SK-N-SH (cell line): ENCODE measurements at regions not wholly inside any gene's neighbourhood (a gene's known extent, or its start where the extent isn't known, plus 50 kb on each side); places are given as distances from the start of the nearest gene placed in this dataset.

Source experiments
- CTCF ChIA-PET: fragments of 300-600, 350-600 bp; formaldehyde crosslinking; extraction: SDS; loops from one replicate; lab custom pipeline; 2021; lab: Yijun Ruan, JAX
- POLR2A ChIA-PET: fragments of 350-600 bp; sonication (Branson Sonifier 250); formaldehyde crosslinking; extraction: SDS; loops from one replicate; lab custom pipeline; 2020; ENCODE audit warnings: antibody characterized with exemption, inconsistent platforms; lab: Yijun Ruan, JAX
- DNase-seq: peaks from one replicate; pipeline ENCODE4 v3.0.0; 2012
- H2AFZ ChIP-seq: fragments of 200-600 bp; sonication (generic); 2 replicates; pipeline ENCODE4 v1.8.1; 2016; ENCODE audit warnings: antibody characterized with exemption, mild to moderate bottlenecking, low read depth
- H3F3A ChIP-seq: fragments of 200-600 bp; sonication (generic); replicated peaks from 2 replicates; pipeline ENCODE3; 2016; ENCODE audit warnings: antibody characterized with exemption, mild to moderate bottlenecking; ENCODE audit not compliant: insufficient read depth
- H3K27ac ChIP-seq, 2 experiments: fragments of 200-500 bp in 1 of 2; fragments of 200-600 bp in 1 of 2; sonication (Bioruptor generic) in 1 of 2; sonication (generic), shearing (Covaris generic) in 1 of 2; 2 replicates each; pipeline versions ENCODE4 v1.5.1 to v1.6.1; 2014 to 2016; ENCODE audit warnings: low read depth in 2 of 2, inconsistent platforms in 1 of 2, low read length in 1 of 2, mild to moderate bottlenecking in 1 of 2, mixed read lengths in 1 of 2
- H3K27me3 ChIP-seq: fragments of 200-600 bp; sonication (generic), shearing (Covaris generic); 2 replicates; pipeline ENCODE4 v1.6.1; 2016; ENCODE audit warnings: mixed run types; ENCODE audit not compliant: insufficient read depth
- H3K36me3 ChIP-seq, 2 experiments: fragments of 200-500 bp in 1 of 2; fragments of 200-600 bp in 1 of 2; sonication (Bioruptor generic) in 1 of 2; sonication (generic) in 1 of 2; replicated peaks in 1 of 2; 2 replicates each; pipeline versions ENCODE3 to v1.5.1; 2014 to 2016; ENCODE audit warnings: low read length in 1 of 2, mild to moderate bottlenecking in 1 of 2; ENCODE audit not compliant: insufficient read depth in 2 of 2, control insufficient read depth in 1 of 2
- H3K4me1 ChIP-seq, 2 experiments: fragments of 200-500 bp in 1 of 2; fragments of 200-600 bp in 1 of 2; sonication (Bioruptor generic) in 1 of 2; sonication (generic), shearing (Covaris generic) in 1 of 2; 2 replicates each; pipeline versions ENCODE4 v1.5.1 to v1.6.1; 2014 to 2016; ENCODE audit warnings: low read depth in 1 of 2, low read length in 1 of 2, mixed run types in 1 of 2; ENCODE audit not compliant: insufficient read depth in 2 of 2, control insufficient read depth in 1 of 2
- H3K4me2 ChIP-seq: fragments of 200-600 bp; sonication (generic), shearing (Covaris generic); 2 replicates; pipeline ENCODE4 v1.6.1; 2017; ENCODE audit warnings: mixed run types
- H3K4me3 ChIP-seq, 2 experiments: fragments of 200-500 bp in 1 of 2; fragments of 200-600 bp in 1 of 2; sonication (Bioruptor generic) in 1 of 2; sonication (generic), shearing (Covaris generic) in 1 of 2; 2 replicates each; pipeline versions ENCODE4 v1.5.1 to v1.8.1; 2014 to 2016; ENCODE audit warnings: low read depth in 2 of 2, inconsistent platforms in 1 of 2, low read length in 1 of 2, mild to moderate bottlenecking in 1 of 2, mixed read lengths in 1 of 2, moderate library complexity in 1 of 2
- H3K79me2 ChIP-seq: fragments of 200-600 bp; sonication (generic); 2 replicates; pipeline ENCODE4 v1.8.1; 2017; ENCODE audit warnings: mild to moderate bottlenecking; ENCODE audit not compliant: insufficient read depth
- H3K9ac ChIP-seq: fragments of 200-600 bp; sonication (generic); 2 replicates; pipeline ENCODE4 v1.6.1; 2017; ENCODE audit warnings: mixed run types
- H3K9me2 ChIP-seq: fragments of 200-600 bp; sonication (generic); 2 replicates; pipeline ENCODE4 v1.6.1; 2017; ENCODE audit warnings: mixed run types
- H3K9me3 ChIP-seq: fragments of 200-600 bp; sonication (generic); 2 replicates; pipeline ENCODE4 v1.6.1; 2017; ENCODE audit warnings: mixed run types, mild to moderate bottlenecking, moderate library complexity
- H4K20me1 ChIP-seq: fragments of 200-600 bp; sonication (generic); 2 replicates; pipeline ENCODE4 v1.6.1; 2017; ENCODE audit warnings: mild to moderate bottlenecking, mixed run types; ENCODE audit not compliant: insufficient read depth
- CHD2 ChIP-seq: fragments of 150-350 bp; IDR thresholded peaks from 2 replicates; pipeline ENCODE4 v1.6.1; 2018; ENCODE audit warnings: low read length; ENCODE audit not compliant: partially characterized antibody
- EP300 ChIP-seq, 2 experiments: IDR thresholded peaks; 2 replicates each; pipeline versions ENCODE4 v1.4.0 to v1.6.1; 2012; ENCODE audit warnings: borderline replicate concordance in 1 of 2, low read depth in 1 of 2, low read length in 1 of 2
- FOSL2 ChIP-seq: IDR thresholded peaks from 2 replicates; pipeline ENCODE4 v1.4.0; 2012; ENCODE audit warnings: low read depth, mild to moderate bottlenecking, moderate library complexity, borderline replicate concordance
- FOXM1 ChIP-seq: IDR thresholded peaks from 2 replicates; pipeline ENCODE4 v1.4.0; 2012; ENCODE audit warnings: low read depth, mild to moderate bottlenecking
- JUND ChIP-seq: IDR thresholded peaks from 2 replicates; pipeline ENCODE4 v1.4.0; 2012
- MXI1 ChIP-seq: IDR thresholded peaks from 2 replicates; pipeline ENCODE4 v1.6.1; 2012; ENCODE audit warnings: mild to moderate bottlenecking, low read depth, low read length, improper control_type of control experiment
- REST ChIP-seq: IDR thresholded peaks from 2 replicates; pipeline ENCODE4 v1.6.1; 2012; ENCODE audit warnings: mild to moderate bottlenecking, low read depth, low read length, moderate library complexity
- TEAD4 ChIP-seq: IDR thresholded peaks from 2 replicates; pipeline ENCODE4 v1.4.0; 2012; ENCODE audit warnings: mild to moderate bottlenecking, borderline replicate concordance; ENCODE audit not compliant: insufficient read depth
- USF1 ChIP-seq: IDR thresholded peaks from 2 replicates; pipeline ENCODE4 v1.4.0; 2012; ENCODE audit warnings: low read depth, borderline replicate concordance
- ZBTB33 ChIP-seq: IDR thresholded peaks from 2 replicates; pipeline ENCODE4 v1.4.0; 2012; ENCODE audit warnings: low read depth, borderline replicate concordance
- WGBS: methylation state at CpG from one replicate; pipeline ENCODE4 v1.1.6; 2017; ENCODE audit warnings: low lambda C conversion rate; 5-methylcytosine and 5-hydroxymethylcytosine counted together
- TF ChIP-seq, protein P1 (sequence below): fragments of 200-600 bp; sonication (generic); IDR thresholded peaks from 2 replicates; pipeline ENCODE4 v1.6.1; 2017; ENCODE audit warnings: antibody characterized with exemption, mild to moderate bottlenecking, moderate library complexity

DNA sequence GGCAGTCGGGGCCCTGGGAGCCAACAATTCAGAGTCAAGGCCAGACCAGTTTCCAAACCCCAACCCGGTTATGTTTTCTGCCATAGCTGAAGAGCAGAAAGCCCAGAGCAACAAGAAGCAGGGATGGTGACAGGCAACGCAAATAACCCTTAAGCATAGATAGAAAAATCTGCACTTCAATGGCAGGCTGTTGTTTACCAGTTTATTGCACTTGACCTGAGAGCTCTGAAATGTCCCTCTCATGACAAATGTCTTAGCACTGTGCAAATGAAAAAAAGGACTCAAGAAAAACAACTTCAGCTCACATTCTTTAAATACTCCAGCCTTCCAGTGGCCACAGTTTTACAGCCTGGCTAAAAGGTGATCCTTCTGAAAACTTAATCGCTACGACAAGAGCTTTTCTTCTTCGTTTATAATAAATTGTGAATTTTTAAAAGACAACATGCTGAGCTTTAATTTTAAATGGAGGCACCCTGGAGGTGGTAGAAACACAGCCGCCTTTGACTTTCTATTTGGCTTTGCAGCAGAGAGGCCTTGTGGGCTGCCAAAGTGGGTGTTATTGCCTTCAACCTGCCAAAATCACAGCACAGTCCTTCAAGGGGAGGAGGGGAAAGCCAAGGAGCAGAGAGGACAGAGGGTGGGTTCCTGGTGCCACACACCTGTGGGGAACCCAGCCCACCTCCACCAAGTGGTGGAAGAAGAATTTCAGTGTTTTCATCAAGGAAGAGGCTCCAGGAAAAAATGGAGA, 289.5 kb upstream of the CDYL start:
- H3K27ac ChIP-seq = no peak overlapping the region
- CTCF ChIA-PET = interaction anchor here (1.3 kb wide), 1 partner anchor 10 kb away, joined by 3 read pairs; no protein-coding TSS in a partner anchor
- H4K20me1 ChIP-seq = no peaks in the 10 kb centered on the region
- H3K79me2 ChIP-seq = no peaks in the 10 kb centered on the region
- TF ChIP-seq EP300 (IDR thresholded peaks at IDR 0.05; ENCODE audit: borderline replicate concordance in 1 of 2, low read depth in 1 of 2, low read length in 1 of 2) = no peak
- TF ChIP-seq CHD2 = no peak
- TF ChIP-seq REST = no peak
- no peak for TF ChIP-seq TEAD4
- TF ChIP-seq, protein P1, sequence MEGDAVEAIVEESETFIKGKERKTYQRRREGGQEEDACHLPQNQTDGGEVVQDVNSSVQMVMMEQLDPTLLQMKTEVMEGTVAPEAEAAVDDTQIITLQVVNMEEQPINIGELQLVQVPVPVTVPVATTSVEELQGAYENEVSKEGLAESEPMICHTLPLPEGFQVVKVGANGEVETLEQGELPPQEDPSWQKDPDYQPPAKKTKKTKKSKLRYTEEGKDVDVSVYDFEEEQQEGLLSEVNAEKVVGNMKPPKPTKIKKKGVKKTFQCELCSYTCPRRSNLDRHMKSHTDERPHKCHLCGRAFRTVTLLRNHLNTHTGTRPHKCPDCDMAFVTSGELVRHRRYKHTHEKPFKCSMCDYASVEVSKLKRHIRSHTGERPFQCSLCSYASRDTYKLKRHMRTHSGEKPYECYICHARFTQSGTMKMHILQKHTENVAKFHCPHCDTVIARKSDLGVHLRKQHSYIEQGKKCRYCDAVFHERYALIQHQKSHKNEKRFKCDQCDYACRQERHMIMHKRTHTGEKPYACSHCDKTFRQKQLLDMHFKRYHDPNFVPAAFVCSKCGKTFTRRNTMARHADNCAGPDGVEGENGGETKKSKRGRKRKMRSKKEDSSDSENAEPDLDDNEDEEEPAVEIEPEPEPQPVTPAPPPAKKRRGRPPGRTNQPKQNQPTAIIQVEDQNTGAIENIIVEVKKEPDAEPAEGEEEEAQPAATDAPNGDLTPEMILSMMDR = no peak
- no peak for TF ChIP-seq FOSL2
- TF ChIP-seq JUND = no peak
- TF ChIP-seq ZBTB33 = no peak
- TF ChIP-seq USF1 = no peak
- no peak for TF ChIP-seq MXI1
- no peak for TF ChIP-seq FOXM1
- H3K27me3 ChIP-seq = no peaks in the 10 kb centered on the region; the same call in 1 of the 2 replicates
- H3K9me2 ChIP-seq = no peaks in the 10 kb centered on the region
- no peak overlapping the region for H3K4me2 ChIP-seq
- WGBS = 38% methylated on average over 7 of the region's 7 CpGs
- no peaks in the 10 kb centered on the region for H3K9me3 ChIP-seq
- H3K9ac ChIP-seq = no peak overlapping the region
- no peaks in the 10 kb centered on the region for H3K36me3 ChIP-seq
- H2AFZ ChIP-seq = no peak overlapping the region
- DNase-seq = no peak
- no peaks in the 10 kb centered on the region for H3K4me1 ChIP-seq
- no peaks in the 10 kb centered on the region for H3F3A ChIP-seq
- POLR2A ChIA-PET = no interaction called here
- no peak overlapping the region for H3K4me3 ChIP-seq
